K562 (cell line): ENCODE measurements at regions not wholly inside any gene's neighbourhood (a gene's known extent, or its start where the extent isn't known, plus 50 kb on each side); places are given as distances from the start of the nearest gene placed in this dataset.

Experiments
- ATAC-seq: fragments of 200-7000 bp; cut with Tn5 transposase; 3 replicates; pipeline ENCODE4 v1.9.1; 2020; ENCODE audit warnings: moderate library complexity
- BruUV-seq: library from RNA; stranded (reverse); fragments of 400-500 nt; replicated peaks from 2 replicates; lab custom pipeline; 2021; lab: Mats Ljungman, UMichigan
- CTCF ChIA-PET: fragments of 300-600 bp; formaldehyde crosslinking; extraction: SDS; loops from one replicate; lab custom pipeline; 2021; ENCODE audit warnings: low intra/inter-chr PET ratio; lab: Yijun Ruan, JAX
- POLR2A ChIA-PET: fragments of 300-600, 350-650 bp; sonication (Branson Sonifier 250); formaldehyde crosslinking; extraction: SDS; loops from one replicate; lab custom pipeline; 2021; ENCODE audit warnings: antibody characterized with exemption, inconsistent platforms; lab: Yijun Ruan, JAX
- DNase-seq, 4 experiments: peaks; one replicate each; pipeline versions ENCODE4 v3.0.0 to v3.0.0-alpha.2; 2011 to 2018; ENCODE audit warnings: low spot score in 3 of 4, mixed read lengths in 3 of 4; ENCODE audit errors: extremely low read depth in 1 of 4
- FAIRE-seq: peaks from 2 replicates; lab custom pipeline; 2011; peaks lifted over from hg19 to GRCh38; lab: Jason Lieb, UNC
- H2AFZ ChIP-seq: 2 replicates; pipeline ENCODE4 v1.6.0; 2011; ENCODE audit warnings: low read depth, low read length, control low read depth, inconsistent platforms
- H3K27ac ChIP-seq: fragments of 200-600 bp; 3 replicates; pipeline ENCODE4 v1.8.0; 2011; ENCODE audit warnings: low read depth, mild to moderate bottlenecking, control low read depth, inconsistent platforms, low read length, moderate library complexity, mixed read lengths; ENCODE audit errors: extremely low read depth
- H3K27me3 ChIP-seq, 2 experiments: fragments of 300-600 bp in 1 of 2; 2 replicates in 1 of 2; 3 replicates in 1 of 2; pipeline versions ENCODE4 v1.6.0 to v1.8.0; 2011; ENCODE audit warnings: inconsistent platforms in 2 of 2, low read length in 2 of 2, mild to moderate bottlenecking in 1 of 2, mixed read lengths in 1 of 2, moderate library complexity in 1 of 2; ENCODE audit not compliant: control insufficient read depth in 2 of 2, insufficient read depth in 2 of 2
- H3K36me3 ChIP-seq: fragments of 300-600 bp; 3 replicates; pipeline ENCODE4 v1.8.0; 2011; ENCODE audit warnings: mild to moderate bottlenecking, low read length, inconsistent platforms; ENCODE audit not compliant: control insufficient read depth, insufficient read depth
- H3K4me1 ChIP-seq, 2 experiments: fragments of 200-600 bp in 1 of 2; replicated peaks in 1 of 2; 2 replicates in 1 of 2; 3 replicates in 1 of 2; pipeline versions ENCODE4 v1.5.1 to v1.8.0; 2011; ENCODE audit warnings: inconsistent platforms in 2 of 2, low read length in 2 of 2, mild to moderate bottlenecking in 1 of 2, mixed read lengths in 1 of 2, moderate library complexity in 1 of 2; ENCODE audit not compliant: control insufficient read depth in 2 of 2, insufficient read depth in 2 of 2
- H3K4me2 ChIP-seq: 2 replicates; pipeline ENCODE4 v1.6.1; 2011; ENCODE audit warnings: low read length, control low read depth, inconsistent platforms, mixed read lengths; ENCODE audit not compliant: insufficient read depth
- H3K4me3 ChIP-seq: fragments of 200-600 bp; sonication (generic), shearing (Covaris generic); 2 replicates; pipeline ENCODE4 v1.5.1; 2016; ENCODE audit warnings: control low read depth, inconsistent platforms
- H3K79me2 ChIP-seq: fragments of 200-600 bp; 3 replicates; pipeline ENCODE4 v1.8.0; 2011; ENCODE audit warnings: low read length, inconsistent platforms; ENCODE audit not compliant: control insufficient read depth, insufficient read depth
- H3K9ac ChIP-seq, 2 experiments: 2 replicates each; pipeline versions ENCODE4 v1.6.0 to v1.6.1; 2011; ENCODE audit warnings: low read depth in 2 of 2, low read length in 2 of 2, control low read depth in 1 of 2, inconsistent platforms in 1 of 2, mild to moderate bottlenecking in 1 of 2, mixed read lengths in 1 of 2; ENCODE audit not compliant: insufficient read depth in 1 of 2
- H3K9me1 ChIP-seq: one replicate; pipeline ENCODE4 v1.6.0; 2011; ENCODE audit warnings: inconsistent platforms, mild to moderate bottlenecking, low read length, moderate library complexity; ENCODE audit not compliant: control insufficient read depth, insufficient read depth
- H3K9me3 ChIP-seq: replicated peaks from 2 replicates; pipeline ENCODE4 v1.5.1; 2011; ENCODE audit warnings: low read depth, low read length, inconsistent platforms; ENCODE audit not compliant: control insufficient read depth, insufficient read depth
- H4K20me1 ChIP-seq: replicated peaks from 2 replicates; pipeline ENCODE4 v1.6.1; 2011; ENCODE audit warnings: low read length, inconsistent platforms, mixed read lengths; ENCODE audit not compliant: control insufficient read depth, insufficient read depth
- ADNP ChIP-seq: fragments of 200-800 bp; sonication (Bioruptor generic); IDR thresholded peaks from 2 replicates; pipeline ENCODE4 v1.6.1; 2016; ENCODE audit warnings: missing genetic modification characterization, missing compliant biosample characterization
- CBFA2T2 ChIP-seq: fragments of 450-650 bp; conservative IDR thresholded peaks from 2 replicates; pipeline ENCODE4 v1.6.1; 2017; ENCODE audit warnings: mild to moderate bottlenecking
- CREM ChIP-seq: IDR thresholded peaks from 2 replicates; pipeline ENCODE4 v1.6.1; 2014; ENCODE audit warnings: antibody characterized with exemption, low read depth
- E2F3 ChIP-seq: fragments of 250-450 bp; sonication (Bioruptor Pico); IDR thresholded peaks from 2 replicates; pipeline ENCODE4 v1.4.0; 2020; ENCODE audit warnings: mild to moderate bottlenecking
- GATAD2A ChIP-seq: fragments of 450-650 bp; IDR thresholded peaks from 2 replicates; pipeline ENCODE4 v1.6.1; 2017
- HIVEP1 ChIP-seq: fragments of 250-450 bp; sonication (Bioruptor Pico); IDR thresholded peaks from 2 replicates; pipeline ENCODE4 v1.4.0; 2020; ENCODE audit warnings: mild to moderate bottlenecking
- MCM2 ChIP-seq: fragments of 450-650 bp; IDR thresholded peaks from 2 replicates; pipeline ENCODE4 v1.6.1; 2017; ENCODE audit warnings: low read depth, mild to moderate bottlenecking
- MEIS2 ChIP-seq: fragments of 450-650 bp; IDR thresholded peaks from 2 replicates; pipeline ENCODE4 v1.6.1; 2014; ENCODE audit warnings: mild to moderate bottlenecking; ENCODE audit not compliant: partially characterized antibody
- MLX ChIP-seq, 2 experiments: fragments of 450-650 bp in 1 of 2; sonication (generic) in 1 of 2; formaldehyde crosslinking; conservative IDR thresholded peaks; 2 replicates each; pipeline versions ENCODE4 v1.4.0 to v1.8.1; 2020 to 2022; ENCODE audit warnings: mild to moderate bottlenecking in 1 of 2, missing genetic modification reagents in 1 of 2
- NCOA2 ChIP-seq, 2 experiments: fragments of 450-650 bp; IDR thresholded peaks; 2 replicates each; pipeline ENCODE4 v1.6.1; 2018; ENCODE audit warnings: mild to moderate bottlenecking in 2 of 2, moderate library complexity in 1 of 2; ENCODE audit not compliant: partially characterized antibody in 2 of 2
- NFIC ChIP-seq: fragments of 450-650 bp; IDR thresholded peaks from 2 replicates; pipeline ENCODE4 v1.6.1; 2017; ENCODE audit warnings: mild to moderate bottlenecking, inconsistent platforms
- NFYB ChIP-seq: IDR thresholded peaks from 2 replicates; pipeline ENCODE4 v1.6.1; 2011; ENCODE audit warnings: mild to moderate bottlenecking, moderate library complexity; ENCODE audit not compliant: insufficient read length; ENCODE audit errors: extremely low read depth
- SAFB2 ChIP-seq: fragments of 200-400 bp; formaldehyde crosslinking; IDR thresholded peaks from 2 replicates; pipeline ENCODE4 v1.6.1; 2018; ENCODE audit warnings: borderline replicate concordance, low read length, low read depth, moderate library complexity; ENCODE audit not compliant: severe bottlenecking
- SIN3B ChIP-seq: fragments of 450-650 bp; IDR thresholded peaks from 2 replicates; pipeline ENCODE4 v1.6.1; 2017; ENCODE audit warnings: low read depth, mild to moderate bottlenecking, moderate library complexity
- SLC30A9 ChIP-seq: fragments of 250-450 bp; sonication (Bioruptor Pico); IDR thresholded peaks from 2 replicates; pipeline ENCODE4 v1.8.0; 2022; ENCODE audit warnings: mild to moderate bottlenecking, moderate library complexity
- ZNF316 ChIP-seq: fragments of 450-650 bp; IDR thresholded peaks from 2 replicates; pipeline ENCODE4 v1.6.1; 2016
- ZNF76 ChIP-seq: fragments of 250-450 bp; sonication (Bioruptor Pico); IDR thresholded peaks from 2 replicates; pipeline ENCODE4 v1.4.0; 2020; ENCODE audit warnings: mild to moderate bottlenecking, moderate library complexity, borderline replicate concordance
- ZNF766 ChIP-seq: fragments of 200-800 bp; sonication (Bioruptor generic); conservative IDR thresholded peaks from 2 replicates; pipeline ENCODE4 v1.6.1; 2016; ENCODE audit warnings: missing genetic modification characterization, missing compliant biosample characterization
- WGBS: fragments of 100-300 bp; shearing (Covaris generic); methylation state at CpG from one replicate; pipeline ENCODE4 v1.1.6; 2016; ENCODE audit warnings: low coverage, mixed read lengths; ENCODE audit not compliant: insufficient coverage; ENCODE audit errors: missing lambda C conversion rate; 5-methylcytosine and 5-hydroxymethylcytosine counted together
- in situ Hi-C: fragments of 300-500 bp; cut with MboI; formaldehyde crosslinking; loops from 4 replicates; pipeline ENCODE4 v1.15.0; 2018; ENCODE audit warnings: inconsistent platforms, mixed read lengths
- intact Hi-C: fragments of 100-400 bp; cut with micrococcal nuclease; formaldehyde crosslinking; loops from 2 replicates; pipeline ENCODE4 v1.14.2; 2022
- TF ChIP-seq, protein P1 (sequence below): fragments of 450-650 bp; IDR thresholded peaks from 2 replicates; pipeline ENCODE4 v1.6.1; 2016; ENCODE audit warnings: low read depth, mild to moderate bottlenecking, moderate library complexity
- TF ChIP-seq, protein P2 (sequence below): fragments of 250-450 bp; sonication (Bioruptor Pico); IDR thresholded peaks from 2 replicates; pipeline ENCODE4 v1.4.0; 2020; ENCODE audit warnings: mild to moderate bottlenecking, moderate library complexity

DNA sequence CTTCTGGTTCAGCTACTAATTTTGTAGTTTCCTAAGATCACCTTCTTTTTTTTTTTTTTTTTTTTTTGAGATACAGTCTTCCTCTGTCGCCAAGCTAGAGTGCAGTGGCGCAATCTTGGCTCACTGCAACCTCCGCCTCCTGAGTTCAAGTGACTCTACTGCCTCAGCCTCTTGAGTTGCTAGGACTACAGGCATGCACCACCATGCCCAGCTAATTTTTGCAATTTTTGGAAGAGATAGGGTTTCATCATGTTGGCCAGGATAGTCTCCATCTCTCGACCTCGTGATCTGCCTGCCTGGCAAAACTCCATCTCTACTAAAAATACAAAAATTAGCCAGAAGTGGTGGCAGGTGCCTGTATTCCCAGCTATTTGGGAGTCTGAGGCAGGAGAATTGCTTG is 301.5 kb upstream of the TFPI start (continued):
- TF ChIP-seq, protein P1, sequence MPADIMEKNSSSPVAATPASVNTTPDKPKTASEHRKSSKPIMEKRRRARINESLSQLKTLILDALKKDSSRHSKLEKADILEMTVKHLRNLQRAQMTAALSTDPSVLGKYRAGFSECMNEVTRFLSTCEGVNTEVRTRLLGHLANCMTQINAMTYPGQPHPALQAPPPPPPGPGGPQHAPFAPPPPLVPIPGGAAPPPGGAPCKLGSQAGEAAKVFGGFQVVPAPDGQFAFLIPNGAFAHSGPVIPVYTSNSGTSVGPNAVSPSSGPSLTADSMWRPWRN, result no peak
- TF ChIP-seq ZNF766 (CRISPR knock-in tag), result no peak
- no peak for TF ChIP-seq SAFB2
- TF ChIP-seq, protein P2, sequence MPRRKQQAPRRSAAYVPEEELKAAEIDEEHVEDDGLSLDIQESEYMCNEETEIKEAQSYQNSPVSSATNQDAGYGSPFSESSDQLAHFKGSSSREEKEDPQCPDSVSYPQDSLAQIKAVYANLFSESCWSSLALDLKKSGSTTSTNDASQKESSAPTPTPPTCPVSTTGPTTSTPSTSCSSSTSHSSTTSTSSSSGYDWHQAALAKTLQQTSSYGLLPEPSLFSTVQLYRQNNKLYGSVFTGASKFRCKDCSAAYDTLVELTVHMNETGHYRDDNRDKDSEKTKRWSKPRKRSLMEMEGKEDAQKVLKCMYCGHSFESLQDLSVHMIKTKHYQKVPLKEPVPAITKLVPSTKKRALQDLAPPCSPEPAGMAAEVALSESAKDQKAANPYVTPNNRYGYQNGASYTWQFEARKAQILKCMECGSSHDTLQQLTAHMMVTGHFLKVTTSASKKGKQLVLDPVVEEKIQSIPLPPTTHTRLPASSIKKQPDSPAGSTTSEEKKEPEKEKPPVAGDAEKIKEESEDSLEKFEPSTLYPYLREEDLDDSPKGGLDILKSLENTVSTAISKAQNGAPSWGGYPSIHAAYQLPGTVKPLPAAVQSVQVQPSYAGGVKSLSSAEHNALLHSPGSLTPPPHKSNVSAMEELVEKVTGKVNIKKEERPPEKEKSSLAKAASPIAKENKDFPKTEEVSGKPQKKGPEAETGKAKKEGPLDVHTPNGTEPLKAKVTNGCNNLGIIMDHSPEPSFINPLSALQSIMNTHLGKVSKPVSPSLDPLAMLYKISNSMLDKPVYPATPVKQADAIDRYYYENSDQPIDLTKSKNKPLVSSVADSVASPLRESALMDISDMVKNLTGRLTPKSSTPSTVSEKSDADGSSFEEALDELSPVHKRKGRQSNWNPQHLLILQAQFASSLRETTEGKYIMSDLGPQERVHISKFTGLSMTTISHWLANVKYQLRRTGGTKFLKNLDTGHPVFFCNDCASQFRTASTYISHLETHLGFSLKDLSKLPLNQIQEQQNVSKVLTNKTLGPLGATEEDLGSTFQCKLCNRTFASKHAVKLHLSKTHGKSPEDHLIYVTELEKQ (CRISPR knock-in tag), result no peak
- TF ChIP-seq NFIC, result no peak
- no peak for TF ChIP-seq ZNF316

GRCh38 chr2:187857826-187858225 is 303.6 kb upstream of the TFPI start:
- H3K4me1 ChIP-seq, result no peaks in the 10 kb centered on the region
- H3K27ac ChIP-seq, result no peak overlapping the region
- no TSS peak for BruUV-seq
- POLR2A ChIA-PET, result no interaction called here
- no peaks in the 10 kb centered on the region for H3K27me3 ChIP-seq
- intact Hi-C loops, result no loop called here
- no peak overlapping the region for H3K9ac ChIP-seq
- in situ Hi-C loops, result no loop called here
- DNase-seq (no peak), FAIRE-seq (no peak), ATAC-seq (no peak)
- H3K4me3 ChIP-seq, result no peak overlapping the region
- CTCF ChIA-PET, result no interaction called here
- no peaks in the 10 kb centered on the region for H4K20me1 ChIP-seq
- WGBS, result 0% methylated on average over 1 of the region's 1 CpG
- no peaks in the 10 kb centered on the region for H3K36me3 ChIP-seq
- H3K79me2 ChIP-seq, result no peaks in the 10 kb centered on the region
- no peak overlapping the region for H2AFZ ChIP-seq
- H3K9me1 ChIP-seq, result no peaks in the 10 kb centered on the region
- H3K9me3 ChIP-seq, result no peaks in the 10 kb centered on the region
- H3K4me2 ChIP-seq, result no peak overlapping the region
- TF ChIP-seq MCM2 (no peak), MEIS2 (no peak), MLX (CRISPR knock-in tag; conservative IDR thresholded peaks at IDR 0.05) (no peak), CBFA2T2 (no peak), CREM (no peak), SIN3B (no peak), ZNF76 (CRISPR knock-in tag) (no peak), SLC30A9 (CRISPR knock-in tag) (no peak), NFYB (no peak), GATAD2A (no peak), E2F3 (no peak), HIVEP1 (CRISPR knock-in tag) (no peak), NCOA2 (IDR thresholded peaks at IDR 0.05; ENCODE audit: partially characterized antibody in 2 of 2) (no peak), ADNP (tag) (no peak)
